SK-N-MC (cell line): ENCODE measurements at regions not wholly inside any gene's neighbourhood (a gene's known extent, or its start where the extent isn't known, plus 50 kb on each side); places are given as distances from the start of the nearest gene placed in this dataset.

Experiments
- DNase-seq: peaks from one replicate; pipeline ENCODE4 v3.0.0-alpha.2; 2011; ENCODE audit warnings: low read depth, low spot score
- H3K27ac ChIP-seq: fragments of 200-600 bp; sonication (generic); 2 replicates; pipeline ENCODE4 v1.5.1; 2016; ENCODE audit warnings: mixed run types
- H3K36me3 ChIP-seq: fragments of 200-600 bp; sonication (generic); 2 replicates; pipeline ENCODE4 v1.6.1; 2017; ENCODE audit warnings: antibody characterized with exemption, low read length, mixed read lengths; ENCODE audit not compliant: insufficient read depth
- H3K4me3 ChIP-seq: fragments of 200-600 bp; sonication (generic); 2 replicates; pipeline ENCODE4 v1.5.1; 2016
- H3K9ac ChIP-seq: fragments of 200-600 bp; sonication (generic); 2 replicates; pipeline ENCODE4 v1.8.0; 2017; ENCODE audit warnings: mixed run types, mixed read lengths; ENCODE audit not compliant: insufficient read length
- H3K9me3 ChIP-seq: fragments of 200-600 bp; sonication (generic); 2 replicates; pipeline ENCODE4 v1.6.1; 2017; ENCODE audit warnings: low read depth, mild to moderate bottlenecking, antibody characterized with exemption, low read length, moderate library complexity, mixed read lengths
- EZH2 ChIP-seq: fragments of 200-600 bp; sonication (generic); IDR thresholded peaks from one replicate; pipeline ENCODE4 v1.6.1; 2017; ENCODE audit warnings: antibody characterized with exemption
- FOXP2 ChIP-seq: optimal IDR thresholded peaks from 2 replicates; pipeline ENCODE3; 2011; ENCODE audit warnings: mild to moderate bottlenecking, moderate library complexity; ENCODE audit not compliant: insufficient read depth; ENCODE audit errors: extremely low read length, control extremely low read depth
- POLR2AphosphoS5 ChIP-seq: IDR thresholded peaks from 2 replicates; pipeline ENCODE4 v1.6.1; 2012; ENCODE audit warnings: mild to moderate bottlenecking, low read depth, low read length, borderline replicate concordance

GRCh38 chr3:98644168-98644567 is 50.8 kb upstream of the CPOX start:
- Histone ChIP-seq H3K9me3 (no peaks in the 10 kb centered on the region), H3K4me3 (no peak overlapping the region), H3K9ac (no peak overlapping the region), H3K36me3 (no peaks in the 10 kb centered on the region), H3K27ac (no peak overlapping the region)
- DNase-seq = no peak
- TF ChIP-seq EZH2 (no peak), POLR2AphosphoS5 (no peak), FOXP2 (no peak)

DNA sequence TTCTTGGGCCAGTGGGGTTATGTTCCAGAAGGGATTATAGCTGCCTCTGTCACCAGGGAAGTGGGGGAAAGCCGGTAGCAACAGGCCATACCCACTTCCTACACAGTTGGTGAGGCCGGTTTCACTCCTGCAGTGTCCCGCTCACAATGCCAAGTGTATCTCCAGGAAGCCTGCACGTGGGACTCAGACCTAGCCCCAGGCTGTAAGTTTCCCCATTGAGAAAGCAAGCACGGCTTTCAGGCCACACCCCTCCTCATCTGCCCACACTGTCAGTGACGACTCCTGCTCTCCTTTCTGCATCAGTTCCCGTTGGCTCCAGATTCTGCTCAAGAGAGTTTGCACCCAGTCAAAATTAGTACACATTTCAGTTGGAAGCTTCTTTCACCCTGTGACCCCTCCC is 51.6 kb upstream of the CPOX start:
- Histone ChIP-seq H3K9me3 (no peaks in the 10 kb centered on the region), H3K9ac (no peak overlapping the region), H3K27ac (no peak overlapping the region), H3K36me3 (no peaks in the 10 kb centered on the region), H3K4me3 (no peak overlapping the region)
- TF ChIP-seq FOXP2 = no peak
- no peak for TF ChIP-seq POLR2AphosphoS5
- no peak for TF ChIP-seq EZH2
- no peak for DNase-seq

DNA sequence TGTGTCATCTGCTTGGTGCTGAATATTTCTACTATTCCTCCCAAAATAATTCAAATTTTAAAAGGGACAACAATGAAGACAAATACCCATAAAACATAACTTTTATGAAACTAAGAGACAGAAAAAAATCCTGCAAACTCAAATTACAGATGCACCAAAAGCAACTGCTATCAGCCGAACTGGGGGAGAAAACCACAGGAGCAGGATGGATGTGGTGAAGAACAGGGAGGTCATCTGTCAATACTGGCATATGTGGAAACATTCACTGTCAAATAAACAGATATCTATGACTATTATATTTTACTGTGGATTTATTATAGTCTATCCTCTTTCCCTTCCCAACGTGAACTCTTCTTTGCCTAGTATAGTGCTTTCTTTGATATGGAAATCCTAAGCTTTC is 53.3 kb upstream of the CPOX start:
- TF ChIP-seq FOXP2 = no peak
- TF ChIP-seq POLR2AphosphoS5 = no peak
- TF ChIP-seq EZH2 = no peak
- Histone ChIP-seq H3K9ac (no peak overlapping the region), H3K9me3 (no peaks in the 10 kb centered on the region), H3K4me3 (no peak overlapping the region), H3K27ac (no peak overlapping the region), H3K36me3 (no peaks in the 10 kb centered on the region)
- no peak for DNase-seq

GRCh38 chr3:98647197-98647596 is 53.8 kb upstream of the CPOX start:
- H3K27ac ChIP-seq = no peak overlapping the region
- DNase-seq = no peak
- TF ChIP-seq EZH2 (no peak), POLR2AphosphoS5 (no peak), FOXP2 (no peak)
- H3K9me3 ChIP-seq = no peaks in the 10 kb centered on the region
- no peak overlapping the region for H3K9ac ChIP-seq
- H3K36me3 ChIP-seq = no peaks in the 10 kb centered on the region
- H3K4me3 ChIP-seq = no peak overlapping the region

DNA sequence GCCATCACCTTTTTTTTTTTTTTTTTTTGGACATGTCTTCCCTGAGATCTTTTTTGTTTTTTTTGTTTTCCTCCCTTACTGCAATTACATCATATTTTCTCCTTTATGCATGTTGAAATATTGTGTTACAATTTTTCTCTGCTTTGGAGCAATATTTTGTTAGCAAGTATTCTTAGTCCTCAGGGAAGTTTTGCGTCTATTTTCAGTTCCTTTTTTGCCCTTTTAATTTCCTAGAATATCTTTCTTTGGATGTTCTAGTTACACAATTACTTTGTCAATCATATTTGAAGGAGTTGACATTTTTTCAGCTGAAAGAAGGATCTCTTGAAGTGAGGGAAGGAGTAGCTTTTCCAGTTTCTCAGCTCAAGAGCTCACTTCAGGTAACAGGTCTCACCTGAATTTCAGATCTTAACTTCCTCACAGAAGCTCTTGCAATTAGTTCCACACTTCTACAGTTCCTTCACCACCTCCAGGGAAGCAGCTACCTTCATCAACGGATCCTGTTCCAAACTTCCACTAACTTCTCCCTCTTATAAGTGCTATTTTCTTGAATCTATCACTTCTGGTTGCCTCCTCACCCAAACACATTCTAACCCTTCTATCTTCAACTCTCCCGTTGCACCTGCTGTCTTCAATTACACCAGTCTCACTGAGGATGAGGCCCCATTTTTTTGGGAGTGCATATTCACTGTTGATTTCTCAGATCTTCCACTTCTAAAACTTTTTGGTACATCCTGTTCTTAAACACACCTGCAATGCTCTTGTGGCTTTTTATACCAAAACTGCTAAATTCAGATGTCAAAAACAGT is 57.8 kb upstream of the CPOX start:
- no peak overlapping the region for H3K9ac ChIP-seq
- no peak for DNase-seq
- TF ChIP-seq EZH2 = no peak

GRCh38 chr3:98651780-98652077 is 58.3 kb upstream of the CPOX start:
- no peak overlapping the region for H3K4me3 ChIP-seq
- no peak overlapping the region for H3K27ac ChIP-seq
- no peak for DNase-seq
- no peaks in the 10 kb centered on the region for H3K9me3 ChIP-seq
- no peaks in the 10 kb centered on the region for H3K36me3 ChIP-seq
- no peak for TF ChIP-seq EZH2
- TF ChIP-seq FOXP2 = no peak
- TF ChIP-seq POLR2AphosphoS5 = no peak
- no peak overlapping the region for H3K9ac ChIP-seq

More for the DNA sequence above, 57.8 kb upstream of the CPOX start:
- Histone ChIP-seq H3K9me3 (no peaks in the 10 kb centered on the region), H3K4me3 (no peak overlapping the region), H3K36me3 (no peaks in the 10 kb centered on the region), H3K27ac (no peak overlapping the region)

DNA sequence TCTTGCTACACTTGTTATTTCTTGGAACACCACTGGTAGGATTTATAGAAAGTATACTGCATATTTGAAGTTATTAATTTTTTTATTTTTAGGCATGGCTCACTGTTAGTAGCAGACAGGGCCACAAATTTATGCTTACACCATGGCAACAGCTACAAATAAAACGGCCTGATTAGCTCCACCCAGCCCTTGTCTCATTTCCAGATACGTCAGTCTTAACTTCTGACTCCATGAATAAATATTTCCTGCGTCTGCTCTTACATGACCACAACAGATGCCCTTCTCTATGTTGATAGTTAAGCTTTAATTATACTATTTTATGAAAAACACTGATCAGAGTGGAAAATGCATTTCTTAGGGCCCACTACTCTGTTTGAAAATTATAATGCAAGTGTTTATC is 62.3 kb upstream of the CPOX start:
- Histone ChIP-seq H3K9me3 (no peaks in the 10 kb centered on the region), H3K4me3 (no peak overlapping the region), H3K36me3 (no peaks in the 10 kb centered on the region), H3K9ac (no peak overlapping the region), H3K27ac (no peak overlapping the region)
- no peak for DNase-seq
- TF ChIP-seq POLR2AphosphoS5 (no peak), FOXP2 (no peak), EZH2 (no peak)

DNA sequence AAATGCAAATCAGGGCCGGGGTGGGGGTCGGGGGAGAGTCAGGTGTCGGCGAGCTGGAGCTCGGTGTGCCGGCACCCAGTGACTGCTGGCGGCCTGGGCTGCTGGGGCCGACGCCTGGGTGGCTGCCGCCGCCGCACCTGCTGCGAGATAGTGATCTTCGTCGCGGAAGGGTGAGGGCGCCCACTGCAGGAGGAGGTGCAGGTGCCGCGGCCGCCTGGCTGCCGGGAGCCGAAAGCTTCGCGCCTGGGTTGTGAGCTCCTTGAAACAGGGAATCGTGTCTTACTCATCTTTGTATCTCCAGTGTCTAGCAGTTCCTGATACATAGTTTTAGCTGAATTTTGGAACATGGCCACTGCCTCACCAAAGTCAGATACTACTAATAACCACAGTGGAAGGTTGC is 64.0 kb upstream of the CPOX start:
- Histone ChIP-seq H3K27ac (no peak overlapping the region), H3K9me3 (no peaks in the 10 kb centered on the region), H3K36me3 (no peaks in the 10 kb centered on the region), H3K9ac (no peak overlapping the region), H3K4me3 (no peak overlapping the region)
- TF ChIP-seq FOXP2 = no peak
- no peak for TF ChIP-seq EZH2
- TF ChIP-seq POLR2AphosphoS5 = no peak
- DNase-seq = no peak

- H3K9ac ChIP-seq = no peak overlapping the region
- no peaks in the 10 kb centered on the region for H3K9me3 ChIP-seq
- DNase-seq = no peak
- no peaks in the 10 kb centered on the region for H3K36me3 ChIP-seq
- TF ChIP-seq FOXP2 (no peak), EZH2 (no peak), POLR2AphosphoS5 (no peak)
- H3K4me3 ChIP-seq = no peak overlapping the region
- H3K27ac ChIP-seq = no peak overlapping the region
These were observed 69.3 kb upstream of the CPOX start for GRCh38 chr3:98662699-98663098.
